IgD-negative memory B cell (primary cell): ENCODE measurements at regions not wholly inside any gene's neighbourhood (a gene's known extent, or its start where the extent isn't known, plus 50 kb on each side); places are given as distances from the start of the nearest gene placed in this dataset.

Experiments used
- H3K27ac Mint-ChIP-seq, 3 donors: one replicate each; pipeline ENCODE4 v1.8.0; 2020 to 2022; ENCODE audit warnings: mild to moderate bottlenecking in 3 of 3, mixed read lengths in 3 of 3, moderate library complexity in 1 of 3
- H3K27me3 Mint-ChIP-seq: one replicate; pipeline ENCODE4 v1.8.0; 2021; ENCODE audit warnings: mixed read lengths
- H3K36me3 Mint-ChIP-seq: one replicate; pipeline ENCODE4 v1.8.0; 2020; ENCODE audit warnings: mild to moderate bottlenecking, mixed read lengths
- H3K4me1 Mint-ChIP-seq, 3 donors: one replicate each; pipeline ENCODE4 v1.8.0; 2020 to 2022; ENCODE audit warnings: mixed read lengths in 3 of 3, mild to moderate bottlenecking in 1 of 3
- H3K4me3 Mint-ChIP-seq, 4 donors: one replicate each; pipeline ENCODE4 v1.8.0; 2020 to 2022; ENCODE audit warnings: mild to moderate bottlenecking in 4 of 4, mixed read lengths in 4 of 4, moderate library complexity in 3 of 4
- H3K9me3 Mint-ChIP-seq, 3 donors: one replicate each; pipeline ENCODE4 v1.8.0; 2020 to 2021; ENCODE audit warnings: mixed read lengths in 3 of 3, mild to moderate bottlenecking in 1 of 3

- H3K4me3 Mint-ChIP-seq = peak overlapping the region in 2 of 4 donors; percentile 65 to 75
Measured at GRCh38 chr12:66901138-66901932, 222.5 kb upstream of the GRIP1 start.

DNA sequence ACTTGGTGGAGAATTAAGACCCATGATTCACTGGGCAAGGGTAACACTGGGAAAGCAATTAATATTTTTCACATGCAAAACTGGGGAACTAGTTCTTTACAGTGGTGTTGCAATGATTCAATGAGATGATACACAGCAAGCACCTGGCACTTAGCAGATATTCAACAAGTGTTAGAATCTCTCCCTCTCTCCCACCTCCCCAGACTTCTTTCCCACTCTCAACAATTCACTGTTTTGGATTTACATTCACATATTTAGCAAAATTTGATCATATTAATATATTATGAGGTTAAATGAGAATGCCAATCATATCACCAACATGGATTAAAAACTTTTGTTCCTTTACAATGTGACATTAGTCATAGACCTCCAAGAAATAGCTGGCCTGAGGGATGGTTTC, 223.1 kb upstream of the GRIP1 start:
- Mint-ChIP-seq H3K27ac (peak overlapping the region in 1 of 3 donors; percentile 5), H3K36me3 (no peaks in the 10 kb centered on the region), H3K9me3 (peaks cover 0 to 2% (median 0%) of the 10 kb centered on the region in 3 donors), H3K4me3 (peak overlapping the region in 1 of 4 donors; percentile 65), H3K4me1 (peaks cover 16 to 27% (median 24%) of the 10 kb centered on the region in 3 donors), H3K27me3 (peaks cover 2% of the 10 kb centered on the region)

More at GRCh38 chr12:66901138-66901932, 222.5 kb upstream of the GRIP1 start:
- H3K4me1 Mint-ChIP-seq = peaks cover 16 to 27% (median 24%) of the 10 kb centered on the region in 3 donors
- no peaks in the 10 kb centered on the region for H3K36me3 Mint-ChIP-seq
- peaks cover under 1% of the 10 kb centered on the region for H3K27me3 Mint-ChIP-seq
- H3K27ac Mint-ChIP-seq = peak overlapping the region; percentile 66 to 88 (median 84)
- peaks cover 0 to under 1% (median 0%) of the 10 kb centered on the region in 3 donors for H3K9me3 Mint-ChIP-seq

DNA sequence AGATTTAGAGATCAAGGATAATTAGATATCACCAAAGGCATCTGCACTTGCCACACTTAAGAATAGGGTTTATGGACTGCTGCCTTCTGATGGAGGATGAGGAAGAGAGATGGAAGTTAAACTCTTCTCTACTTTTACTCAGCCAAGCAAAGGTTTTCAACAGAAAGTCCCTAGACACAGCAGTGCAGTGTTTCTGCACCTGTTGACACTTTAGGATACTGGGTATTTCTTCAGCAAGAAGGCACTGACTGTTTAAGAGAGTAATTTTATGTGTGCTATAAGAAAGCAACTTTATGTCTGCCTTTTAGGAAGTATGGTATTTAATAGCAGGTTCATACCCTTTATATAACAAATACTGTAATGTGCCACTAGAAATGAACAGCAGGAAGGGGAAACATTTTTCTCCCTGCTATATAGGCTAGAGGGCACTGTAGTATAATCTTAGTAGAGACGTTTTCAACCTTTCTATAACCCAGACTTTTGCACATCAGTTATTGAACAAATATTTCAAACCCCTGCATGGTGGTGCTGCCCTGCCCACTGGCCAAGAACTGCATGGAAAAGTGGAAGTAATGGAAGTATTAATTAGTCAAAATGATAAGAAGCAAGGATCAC, 225.0 kb upstream of the GRIP1 start:
- Mint-ChIP-seq H3K9me3 (peaks cover 0 to 2% (median 0%) of the 10 kb centered on the region in 3 donors), H3K27me3 (peaks cover 2% of the 10 kb centered on the region), H3K4me1 (peaks cover 16 to 27% (median 23%) of the 10 kb centered on the region in 3 donors), H3K4me3 (no peak overlapping the region), H3K36me3 (no peaks in the 10 kb centered on the region), H3K27ac (no peak overlapping the region)

GRCh38 chr12:66905201-66905600, 226.3 kb upstream of the GRIP1 start:
- Mint-ChIP-seq H3K36me3 (no peaks in the 10 kb centered on the region), H3K4me3 (no peak overlapping the region), H3K27me3 (peaks cover 2% of the 10 kb centered on the region)

GRCh38 chr12:66910366-66910974, 231.6 kb upstream of the GRIP1 start:
- Mint-ChIP-seq H3K4me3 (no peak overlapping the region), H3K9me3 (peaks cover 0 to 5% (median 0%) of the 10 kb centered on the region in 3 donors), H3K27ac (no peak overlapping the region), H3K27me3 (peaks cover 5% of the 10 kb centered on the region), H3K36me3 (no peaks in the 10 kb centered on the region), H3K4me1 (no peaks in the 10 kb centered on the region)

More at GRCh38 chr12:66905201-66905600, 226.3 kb upstream of the GRIP1 start:
- H3K9me3 Mint-ChIP-seq = peaks cover 0 to 2% (median 0%) of the 10 kb centered on the region in 3 donors
- no peak overlapping the region for H3K27ac Mint-ChIP-seq
- H3K4me1 Mint-ChIP-seq = peaks cover 10 to 19% (median 18%) of the 10 kb centered on the region in 3 donors

DNA sequence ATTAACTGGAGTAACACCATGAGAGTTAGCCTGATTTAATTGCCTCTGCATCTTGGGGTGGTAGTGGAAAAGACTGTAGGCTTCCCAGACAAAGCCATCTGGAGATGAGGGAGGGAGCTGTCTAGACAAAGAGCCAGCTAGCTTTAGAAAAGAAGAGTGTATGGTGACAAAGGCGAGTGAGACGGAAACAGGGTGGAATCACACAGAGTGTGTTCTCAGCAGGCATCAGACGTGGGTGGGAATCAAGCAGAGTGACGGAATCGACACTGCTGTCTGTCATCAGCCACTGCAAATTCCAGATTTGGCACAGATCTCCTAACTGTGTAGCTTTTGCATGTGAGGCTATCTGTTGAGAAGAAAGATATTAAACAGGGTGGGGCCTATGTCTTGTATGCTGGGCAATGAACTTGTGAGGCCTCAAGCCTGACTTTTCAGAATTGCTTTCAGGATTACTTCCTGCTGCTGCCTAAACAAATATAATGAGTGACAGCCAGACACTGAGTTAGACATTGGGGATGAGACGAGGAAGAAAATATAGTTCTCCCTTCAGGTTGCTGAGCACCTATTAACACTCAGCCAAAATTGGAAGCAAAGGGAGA, 236.5 kb upstream of the GRIP1 start:
- Mint-ChIP-seq H3K4me1 (no peaks in the 10 kb centered on the region), H3K36me3 (no peaks in the 10 kb centered on the region), H3K4me3 (no peak overlapping the region), H3K27me3 (peaks cover 3% of the 10 kb centered on the region), H3K9me3 (peaks cover 0 to 3% (median 0%) of the 10 kb centered on the region in 3 donors), H3K27ac (peak overlapping the region in 1 of 3 donors; percentile 28)

DNA sequence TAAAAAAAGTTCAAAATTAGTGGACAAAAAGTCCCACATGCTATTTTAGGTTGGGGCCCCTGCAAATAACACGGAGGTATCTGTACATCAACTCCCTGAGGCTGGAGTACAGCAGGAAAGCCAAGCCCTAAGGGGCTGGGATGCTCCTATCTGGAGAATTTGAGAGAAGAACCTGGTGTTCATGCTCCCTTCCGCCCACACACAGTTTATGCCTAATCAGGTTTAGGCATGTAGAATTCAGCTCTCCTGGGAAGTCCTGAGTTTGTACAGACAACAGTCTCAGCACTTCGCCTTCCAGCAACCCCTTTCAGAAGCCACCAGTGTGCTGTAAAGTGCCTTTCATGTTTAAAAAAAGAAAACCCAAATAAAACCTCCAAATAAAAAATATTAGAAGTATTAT, 237.3 kb upstream of the GRIP1 start:
- H3K27me3 Mint-ChIP-seq = peaks cover 3% of the 10 kb centered on the region
- H3K27ac Mint-ChIP-seq = no peak overlapping the region
- peaks cover 0 to 3% (median 0%) of the 10 kb centered on the region in 3 donors for H3K9me3 Mint-ChIP-seq
- peak overlapping the region in 1 of 4 donors; percentile 34 for H3K4me3 Mint-ChIP-seq
- no peaks in the 10 kb centered on the region for H3K36me3 Mint-ChIP-seq
- H3K4me1 Mint-ChIP-seq = no peaks in the 10 kb centered on the region

DNA sequence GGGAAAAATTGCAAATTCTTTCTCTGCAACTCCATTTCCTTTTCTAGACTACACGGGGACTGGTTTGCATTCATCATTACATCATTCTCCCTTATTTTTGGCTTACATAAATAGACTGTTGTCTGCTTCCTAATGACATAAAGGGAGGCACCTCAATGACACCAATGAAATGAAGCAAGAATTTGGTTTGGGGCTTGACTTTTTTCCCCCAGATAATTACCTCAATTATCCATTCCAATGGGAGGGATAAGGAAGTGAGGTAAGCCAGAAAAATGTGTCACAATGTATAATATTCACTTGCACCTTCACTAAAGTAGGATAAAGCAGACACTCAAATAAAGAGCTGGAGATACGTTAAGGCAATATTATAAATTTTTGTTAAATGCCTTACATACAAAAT, 240.6 kb upstream of the GRIP1 start:
- H3K9me3 Mint-ChIP-seq = no peaks in the 10 kb centered on the region
- H3K27me3 Mint-ChIP-seq = peaks cover 2% of the 10 kb centered on the region
- no peaks in the 10 kb centered on the region for H3K36me3 Mint-ChIP-seq
- no peak overlapping the region for H3K27ac Mint-ChIP-seq
- no peak overlapping the region for H3K4me3 Mint-ChIP-seq
- peaks cover 0 to 1% (median 0%) of the 10 kb centered on the region in 3 donors for H3K4me1 Mint-ChIP-seq

- Mint-ChIP-seq H3K27me3 (peaks cover 3% of the 10 kb centered on the region), H3K4me1 (peaks cover 0 to 4% (median 1%) of the 10 kb centered on the region in 3 donors), H3K27ac (no peak overlapping the region), H3K36me3 (no peaks in the 10 kb centered on the region), H3K4me3 (no peak overlapping the region), H3K9me3 (no peaks in the 10 kb centered on the region)
Measured at GRCh38 chr12:66920205-66920604, 241.3 kb upstream of the GRIP1 start.

DNA sequence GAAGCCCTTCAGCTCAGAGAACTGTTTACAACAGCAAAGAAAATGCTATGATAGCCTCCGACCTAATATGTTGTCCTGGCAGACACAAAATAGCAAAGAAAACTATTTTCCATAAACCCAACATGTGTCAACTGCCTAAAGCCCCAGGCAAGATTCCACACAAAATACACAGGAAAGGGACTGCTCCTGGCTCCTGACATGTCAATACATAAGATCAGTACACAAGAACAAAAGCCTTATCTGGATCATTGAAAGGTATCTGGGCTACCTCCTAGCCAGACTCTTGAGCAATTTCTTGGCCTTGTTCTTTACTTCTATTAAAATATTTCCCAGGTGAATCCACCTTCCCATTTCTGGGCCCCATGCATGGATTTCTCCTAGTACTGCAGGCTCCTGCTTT, 242.3 kb upstream of the GRIP1 start:
- Mint-ChIP-seq H3K36me3 (no peaks in the 10 kb centered on the region), H3K27ac (no peak overlapping the region), H3K4me1 (peaks cover 0 to 4% (median 2%) of the 10 kb centered on the region in 3 donors), H3K27me3 (peaks cover 4% of the 10 kb centered on the region), H3K9me3 (no peaks in the 10 kb centered on the region), H3K4me3 (no peak overlapping the region)

DNA sequence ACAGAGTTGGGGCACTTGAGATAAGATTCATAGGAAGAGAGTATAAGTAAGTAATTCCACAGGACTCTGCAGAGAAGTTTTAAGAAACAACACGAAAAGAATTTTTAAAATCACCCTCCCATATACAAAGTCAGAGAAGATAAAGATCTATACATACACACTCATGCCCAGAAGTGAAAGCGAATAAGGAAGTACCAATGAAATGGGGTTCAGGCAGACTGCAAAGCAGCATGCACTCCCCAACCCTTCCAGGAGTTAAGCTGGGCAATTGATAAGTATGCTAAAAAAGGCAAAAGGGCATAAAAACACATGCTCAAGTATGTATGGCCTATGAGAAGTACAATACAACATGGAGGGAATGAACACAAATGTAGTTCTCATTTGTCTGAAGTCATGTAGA, 246.2 kb upstream of the GRIP1 start:
- no peak overlapping the region for H3K27ac Mint-ChIP-seq
- H3K4me3 Mint-ChIP-seq = no peak overlapping the region
- peaks cover 0 to 4% (median 2%) of the 10 kb centered on the region in 3 donors for H3K4me1 Mint-ChIP-seq

GRCh38 chr12:66929121-66929520, 250.2 kb upstream of the GRIP1 start:
- Mint-ChIP-seq H3K4me1 (peaks cover 0 to 2% (median 2%) of the 10 kb centered on the region in 3 donors), H3K36me3 (no peaks in the 10 kb centered on the region), H3K4me3 (no peak overlapping the region), H3K27ac (no peak overlapping the region), H3K27me3 (peaks cover 13% of the 10 kb centered on the region), H3K9me3 (peaks cover 0 to 3% (median 0%) of the 10 kb centered on the region in 3 donors)

More for the DNA sequence above, 246.2 kb upstream of the GRIP1 start:
- Mint-ChIP-seq H3K36me3 (no peaks in the 10 kb centered on the region), H3K9me3 (no peaks in the 10 kb centered on the region), H3K27me3 (peaks cover 6% of the 10 kb centered on the region)

GRCh38 chr12:66931091-66931490, 252.2 kb upstream of the GRIP1 start:
- H3K4me3 Mint-ChIP-seq = no peak overlapping the region
- peaks cover 9% of the 10 kb centered on the region for H3K27me3 Mint-ChIP-seq
- no peaks in the 10 kb centered on the region for H3K36me3 Mint-ChIP-seq
- H3K27ac Mint-ChIP-seq = no peak overlapping the region
- H3K9me3 Mint-ChIP-seq = peaks cover 0 to 3% (median 0%) of the 10 kb centered on the region in 3 donors
- H3K4me1 Mint-ChIP-seq = no peaks in the 10 kb centered on the region

GRCh38 chr12:66932126-66932525, 253.2 kb upstream of the GRIP1 start:
- Mint-ChIP-seq H3K4me1 (no peaks in the 10 kb centered on the region), H3K27ac (no peak overlapping the region), H3K4me3 (no peak overlapping the region), H3K27me3 (peaks cover 9% of the 10 kb centered on the region), H3K36me3 (no peaks in the 10 kb centered on the region), H3K9me3 (peaks cover 0 to 3% (median 0%) of the 10 kb centered on the region in 3 donors)
